ENCODE measurements at regions not wholly inside any gene's neighbourhood (a gene's known extent, or its start where the extent isn't known, plus 50 kb on each side); places are given as distances from the start of the nearest gene placed in this dataset.

DNA sequence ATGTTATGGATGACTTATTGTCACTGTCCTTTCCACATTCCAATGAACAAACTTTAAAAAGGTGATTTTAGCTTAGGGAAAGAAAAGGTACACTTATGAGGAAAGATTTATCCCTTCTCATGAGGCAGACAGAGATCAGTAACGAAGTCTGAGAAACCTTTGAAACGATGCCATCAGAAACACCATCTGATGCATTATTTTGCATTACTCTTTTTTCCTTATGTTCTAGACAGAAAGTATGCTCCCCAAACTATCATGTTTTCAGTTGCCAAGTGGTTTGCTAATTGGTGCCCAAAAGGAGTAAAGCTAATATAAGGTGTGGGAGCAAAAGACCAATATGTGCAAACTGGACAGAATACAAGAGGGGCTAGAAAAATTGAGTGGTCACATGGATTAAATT lies 397.7 kb upstream of the RIOK2 start:
- H2BK12ac ChIP-seq (ENCODE audit: low read length), result no peak overlapping the region
- no peaks in the 10 kb centered on the region for H3K36me3 ChIP-seq (ENCODE audit: control insufficient read depth in 1 of 2, insufficient read depth in 2 of 2, low read length in 2 of 2)
- no peaks in the 10 kb centered on the region for H3K79me2 ChIP-seq (ENCODE audit: control insufficient read depth, insufficient read depth, low read length, poor library complexity)
- H3K4me2 ChIP-seq (ENCODE audit: low read length), result no peak overlapping the region
- no peak overlapping the region for H3K18ac ChIP-seq (ENCODE audit: low read length)
- no peak overlapping the region for H3K4me3 ChIP-seq (ENCODE audit: low read depth, low read length)
- H3K14ac ChIP-seq (ENCODE audit: low read length), result no peak overlapping the region
- no peak overlapping the region for H3K4ac ChIP-seq (ENCODE audit: low read depth, low read length)
- H2BK5ac ChIP-seq (ENCODE audit: low read depth, low read length, poor library complexity), result no peak overlapping the region
- no peak overlapping the region for H3K9ac ChIP-seq (ENCODE audit: low read length)
- no peaks in the 10 kb centered on the region for H3K9me3 ChIP-seq (ENCODE audit: insufficient read depth, low read depth, low read length)
- H2BK120ac ChIP-seq (ENCODE audit: insufficient read depth, low read length, poor library complexity), result no peak overlapping the region
- no peak for DNase-seq
- no peak overlapping the region for H4K91ac ChIP-seq (ENCODE audit: low read depth, low read length)
- no peak overlapping the region for H3K27ac ChIP-seq (ENCODE audit: low read depth, low read length)
- H4K12ac ChIP-seq (ENCODE audit: low read depth, low read length), result no peak overlapping the region
- no peak overlapping the region for H3K23ac ChIP-seq (ENCODE audit: low read length)
- H2AK5ac ChIP-seq (ENCODE audit: low read length), result no peak overlapping the region
- no peaks in the 10 kb centered on the region for H3K4me1 ChIP-seq (ENCODE audit: control insufficient read depth in 1 of 2, insufficient read depth in 2 of 2, low read length in 2 of 2)
- no CpG with 5 or more reads among the region's 2 CpGs for WGBS (ENCODE audit: extremely low coverage, insufficient coverage, insufficient read length)
- no peak overlapping the region for H2AFZ ChIP-seq (ENCODE audit: insufficient read depth, low read length, poor library complexity)
- H3K79me1 ChIP-seq (ENCODE audit: low read length), result no peaks in the 10 kb centered on the region
- no peaks in the 10 kb centered on the region for H3K27me3 ChIP-seq (ENCODE audit: insufficient read depth, low read length)
- H4K8ac ChIP-seq (ENCODE audit: low read depth, low read length), result no peak overlapping the region

DNA sequence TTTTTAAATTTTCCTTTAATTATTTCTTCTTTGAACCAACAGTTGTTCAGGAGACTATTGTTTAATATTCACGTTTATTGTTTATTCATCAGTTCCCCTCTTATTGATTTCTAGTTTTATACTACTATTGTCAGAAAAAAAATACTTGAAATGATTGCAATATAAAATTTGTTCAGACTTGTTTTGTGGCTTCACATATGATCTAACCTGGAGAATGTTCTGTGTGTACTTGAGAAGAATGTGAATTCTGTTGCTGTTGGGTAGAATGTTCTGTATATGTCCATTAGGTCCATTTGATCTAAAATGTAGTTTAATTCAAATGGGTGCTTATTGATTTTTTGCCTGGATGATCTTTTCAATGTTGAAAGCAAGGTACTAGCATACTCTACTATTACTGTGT lies 408.7 kb upstream of the RIOK2 start:
- no peak overlapping the region for H2BK12ac ChIP-seq (ENCODE audit: low read length)
- no peaks in the 10 kb centered on the region for H3K79me2 ChIP-seq (ENCODE audit: control insufficient read depth, insufficient read depth, low read length, poor library complexity)
- H3K4ac ChIP-seq (ENCODE audit: low read depth, low read length), result no peak overlapping the region
- H4K8ac ChIP-seq (ENCODE audit: low read depth, low read length), result no peak overlapping the region
- no peak overlapping the region for H3K14ac ChIP-seq (ENCODE audit: low read length)
- no peaks in the 10 kb centered on the region for H3K4me1 ChIP-seq (ENCODE audit: control insufficient read depth in 1 of 2, insufficient read depth in 2 of 2, low read length in 2 of 2)
- no peaks in the 10 kb centered on the region for H3K27me3 ChIP-seq (ENCODE audit: insufficient read depth, low read length)
- no peak overlapping the region for H3K9ac ChIP-seq (ENCODE audit: low read length)
- DNase-seq, result no peak
- no peak overlapping the region for H2AK5ac ChIP-seq (ENCODE audit: low read length)
- H3K4me2 ChIP-seq (ENCODE audit: low read length), result no peak overlapping the region
- H4K91ac ChIP-seq (ENCODE audit: low read depth, low read length), result no peak overlapping the region
- no peak overlapping the region for H3K23ac ChIP-seq (ENCODE audit: low read length)
- no peak overlapping the region for H3K4me3 ChIP-seq (ENCODE audit: low read depth, low read length)
- no peaks in the 10 kb centered on the region for H3K9me3 ChIP-seq (ENCODE audit: insufficient read depth, low read depth, low read length)
- H3K79me1 ChIP-seq (ENCODE audit: low read length), result no peaks in the 10 kb centered on the region
- H3K36me3 ChIP-seq (ENCODE audit: control insufficient read depth in 1 of 2, insufficient read depth in 2 of 2, low read length in 2 of 2), result no peaks in the 10 kb centered on the region
- H3K27ac ChIP-seq (ENCODE audit: low read depth, low read length), result no peak overlapping the region
- H3K18ac ChIP-seq (ENCODE audit: low read length), result no peak overlapping the region
- H2BK120ac ChIP-seq (ENCODE audit: insufficient read depth, low read length, poor library complexity), result no peak overlapping the region
- H2BK5ac ChIP-seq (ENCODE audit: low read depth, low read length, poor library complexity), result no peak overlapping the region
- no peak overlapping the region for H2AFZ ChIP-seq (ENCODE audit: insufficient read depth, low read length, poor library complexity)
- H4K12ac ChIP-seq (ENCODE audit: low read depth, low read length), result no peak overlapping the region
- WGBS (ENCODE audit: extremely low coverage, insufficient coverage, insufficient read length), result no CpG with 5 or more reads among the region's 1 CpG

DNA sequence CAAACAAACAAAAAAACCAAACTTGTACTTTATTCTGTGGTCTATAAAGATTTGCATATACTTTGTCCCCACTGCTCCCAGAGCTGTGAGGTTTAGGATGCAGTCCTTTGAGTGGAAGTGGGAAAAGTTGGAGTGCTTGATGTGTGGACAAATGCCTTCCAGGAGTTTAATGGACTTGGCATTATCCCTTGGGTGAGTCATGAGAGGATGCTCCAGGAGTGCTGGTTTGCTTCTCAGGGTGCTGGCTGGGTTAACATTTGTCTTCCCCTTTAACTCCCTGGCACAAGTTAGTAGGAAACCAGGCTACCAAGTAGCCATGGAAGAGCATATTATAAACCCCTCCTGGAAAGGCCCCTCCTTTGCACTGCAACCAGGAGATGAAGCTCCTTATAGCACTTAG lies 417.4 kb upstream of the RIOK2 start:
- H3K4me2 ChIP-seq (ENCODE audit: low read length), result no peak overlapping the region
- DNase-seq, result no peak
- no peak overlapping the region for H3K14ac ChIP-seq (ENCODE audit: low read length)
- no peak overlapping the region for H3K27ac ChIP-seq (ENCODE audit: low read depth, low read length)
- H3K79me2 ChIP-seq (ENCODE audit: control insufficient read depth, insufficient read depth, low read length, poor library complexity), result no peaks in the 10 kb centered on the region
- H3K4ac ChIP-seq (ENCODE audit: low read depth, low read length), result no peak overlapping the region
- no peak overlapping the region for H2BK120ac ChIP-seq (ENCODE audit: insufficient read depth, low read length, poor library complexity)
- no peak overlapping the region for H3K18ac ChIP-seq (ENCODE audit: low read length)
- H4K8ac ChIP-seq (ENCODE audit: low read depth, low read length), result no peak overlapping the region
- H3K9ac ChIP-seq (ENCODE audit: low read length), result no peak overlapping the region
- no peaks in the 10 kb centered on the region for H3K4me1 ChIP-seq (ENCODE audit: control insufficient read depth in 1 of 2, insufficient read depth in 2 of 2, low read length in 2 of 2)
- H4K12ac ChIP-seq (ENCODE audit: low read depth, low read length), result no peak overlapping the region
- H3K4me3 ChIP-seq (ENCODE audit: low read depth, low read length), result no peak overlapping the region
- no peak overlapping the region for H4K91ac ChIP-seq (ENCODE audit: low read depth, low read length)
- H2AFZ ChIP-seq (ENCODE audit: insufficient read depth, low read length, poor library complexity), result no peak overlapping the region
- no peak overlapping the region for H2BK12ac ChIP-seq (ENCODE audit: low read length)
- no peaks in the 10 kb centered on the region for H3K9me3 ChIP-seq (ENCODE audit: insufficient read depth, low read depth, low read length)
- no peaks in the 10 kb centered on the region for H3K36me3 ChIP-seq (ENCODE audit: control insufficient read depth in 1 of 2, insufficient read depth in 2 of 2, low read length in 2 of 2)
- no peak overlapping the region for H2BK5ac ChIP-seq (ENCODE audit: low read depth, low read length, poor library complexity)
- no peaks in the 10 kb centered on the region for H3K79me1 ChIP-seq (ENCODE audit: low read length)
- H3K27me3 ChIP-seq (ENCODE audit: insufficient read depth, low read length), result no peaks in the 10 kb centered on the region
- no peak overlapping the region for H2AK5ac ChIP-seq (ENCODE audit: low read length)
- no peak overlapping the region for H3K23ac ChIP-seq (ENCODE audit: low read length)

DNA sequence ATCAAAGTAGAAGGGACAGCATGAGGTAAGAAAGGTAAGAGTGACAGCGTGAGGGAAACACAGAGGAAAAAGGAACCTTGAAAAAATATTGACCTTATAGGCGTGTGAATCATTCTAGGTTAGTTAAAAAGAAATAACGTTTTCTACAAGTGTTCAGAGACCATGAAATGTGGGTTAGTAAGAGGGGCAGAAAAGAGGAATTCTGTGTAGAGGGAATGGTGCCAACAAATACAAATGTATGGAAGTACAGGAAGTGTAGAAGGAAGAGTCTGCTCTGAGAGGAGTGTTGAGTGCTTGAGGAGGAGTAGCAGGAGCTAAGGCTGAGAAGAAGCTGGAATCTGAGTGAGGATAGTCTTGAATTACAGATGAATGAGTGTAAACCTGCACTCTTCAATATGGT lies 418.6 kb upstream of the RIOK2 start:
- Histone ChIP-seq H4K12ac (ENCODE audit: low read depth, low read length) (no peak overlapping the region), H3K4me3 (ENCODE audit: low read depth, low read length) (no peak overlapping the region), H3K9ac (ENCODE audit: low read length) (no peak overlapping the region), H2BK12ac (ENCODE audit: low read length) (no peak overlapping the region), H2BK5ac (ENCODE audit: low read depth, low read length, poor library complexity) (no peak overlapping the region), H4K91ac (ENCODE audit: low read depth, low read length) (no peak overlapping the region), H3K36me3 (ENCODE audit: control insufficient read depth in 1 of 2, insufficient read depth in 2 of 2, low read length in 2 of 2) (no peaks in the 10 kb centered on the region), H2AK5ac (ENCODE audit: low read length) (no peak overlapping the region), H2AFZ (ENCODE audit: insufficient read depth, low read length, poor library complexity) (no peak overlapping the region), H3K23ac (ENCODE audit: low read length) (no peak overlapping the region), H3K27ac (ENCODE audit: low read depth, low read length) (no peak overlapping the region), H3K14ac (ENCODE audit: low read length) (no peak overlapping the region), H4K8ac (ENCODE audit: low read depth, low read length) (no peak overlapping the region), H3K79me1 (ENCODE audit: low read length) (no peaks in the 10 kb centered on the region), H3K27me3 (ENCODE audit: insufficient read depth, low read length) (no peaks in the 10 kb centered on the region), H3K9me3 (ENCODE audit: insufficient read depth, low read depth, low read length) (no peaks in the 10 kb centered on the region), H3K4me1 (ENCODE audit: control insufficient read depth in 1 of 2, insufficient read depth in 2 of 2, low read length in 2 of 2) (no peaks in the 10 kb centered on the region), H2BK120ac (ENCODE audit: insufficient read depth, low read length, poor library complexity) (no peak overlapping the region), H3K4me2 (ENCODE audit: low read length) (no peak overlapping the region), H3K79me2 (ENCODE audit: control insufficient read depth, insufficient read depth, low read length, poor library complexity) (no peaks in the 10 kb centered on the region), H3K4ac (ENCODE audit: low read depth, low read length) (no peak overlapping the region), H3K18ac (ENCODE audit: low read length) (no peak overlapping the region)
- WGBS (ENCODE audit: extremely low coverage, insufficient coverage, insufficient read length), result no CpG with 5 or more reads among the region's 3 CpGs
- no peak for DNase-seq

DNA sequence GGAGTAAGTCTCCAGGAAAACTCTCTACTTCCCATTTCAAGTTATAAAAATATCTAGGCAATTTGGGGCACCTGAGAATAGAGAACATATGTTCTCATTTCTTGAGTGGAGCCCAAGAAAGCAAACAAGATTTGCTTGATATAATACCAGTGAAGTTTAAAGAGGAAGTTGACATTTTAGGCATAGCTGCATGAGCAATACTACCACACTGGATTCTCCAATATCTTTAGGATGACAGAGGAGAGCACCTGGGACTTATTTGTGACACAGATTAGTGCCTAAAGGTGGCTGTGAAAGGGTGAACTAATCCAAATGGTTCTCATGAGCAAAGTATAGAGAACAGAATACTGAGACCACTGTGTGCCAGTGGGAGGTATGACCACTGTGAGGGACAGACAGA lies 423.5 kb upstream of the RIOK2 start:
- no peak overlapping the region for H2BK12ac ChIP-seq (ENCODE audit: low read length)
- no peaks in the 10 kb centered on the region for H3K4me1 ChIP-seq (ENCODE audit: control insufficient read depth in 1 of 2, insufficient read depth in 2 of 2, low read length in 2 of 2)
- H3K79me1 ChIP-seq (ENCODE audit: low read length), result no peaks in the 10 kb centered on the region
- no peak overlapping the region for H4K12ac ChIP-seq (ENCODE audit: low read depth, low read length)
- no peak overlapping the region for H3K4me2 ChIP-seq (ENCODE audit: low read length)
- no peak overlapping the region for H3K4me3 ChIP-seq (ENCODE audit: low read depth, low read length)
- no peak overlapping the region for H3K18ac ChIP-seq (ENCODE audit: low read length)
- no peak overlapping the region for H2BK5ac ChIP-seq (ENCODE audit: low read depth, low read length, poor library complexity)
- no peaks in the 10 kb centered on the region for H3K27me3 ChIP-seq (ENCODE audit: insufficient read depth, low read length)
- no peaks in the 10 kb centered on the region for H3K9me3 ChIP-seq (ENCODE audit: insufficient read depth, low read depth, low read length)
- no peak overlapping the region for H3K9ac ChIP-seq (ENCODE audit: low read length)
- H2BK120ac ChIP-seq (ENCODE audit: insufficient read depth, low read length, poor library complexity), result no peak overlapping the region
- no peak overlapping the region for H2AK5ac ChIP-seq (ENCODE audit: low read length)
- H3K79me2 ChIP-seq (ENCODE audit: control insufficient read depth, insufficient read depth, low read length, poor library complexity), result no peaks in the 10 kb centered on the region
- H2AFZ ChIP-seq (ENCODE audit: insufficient read depth, low read length, poor library complexity), result no peak overlapping the region
- no peak overlapping the region for H3K23ac ChIP-seq (ENCODE audit: low read length)
- H4K91ac ChIP-seq (ENCODE audit: low read depth, low read length), result no peak overlapping the region
- H4K8ac ChIP-seq (ENCODE audit: low read depth, low read length), result no peak overlapping the region
- no peak overlapping the region for H3K4ac ChIP-seq (ENCODE audit: low read depth, low read length)
- DNase-seq, result no peak
- H3K27ac ChIP-seq (ENCODE audit: low read depth, low read length), result no peak overlapping the region
- no peak overlapping the region for H3K14ac ChIP-seq (ENCODE audit: low read length)
- H3K36me3 ChIP-seq (ENCODE audit: control insufficient read depth in 1 of 2, insufficient read depth in 2 of 2, low read length in 2 of 2), result no peaks in the 10 kb centered on the region
